ENCODE measurements at regions not wholly inside any gene's neighbourhood (a gene's known extent, or its start where the extent isn't known, plus 50 kb on each side); places are given as distances from the start of the nearest gene placed in this dataset.
A peak's percentile ranks its signal among the peaks of the same experiment; 100 is the strongest.

DNA sequence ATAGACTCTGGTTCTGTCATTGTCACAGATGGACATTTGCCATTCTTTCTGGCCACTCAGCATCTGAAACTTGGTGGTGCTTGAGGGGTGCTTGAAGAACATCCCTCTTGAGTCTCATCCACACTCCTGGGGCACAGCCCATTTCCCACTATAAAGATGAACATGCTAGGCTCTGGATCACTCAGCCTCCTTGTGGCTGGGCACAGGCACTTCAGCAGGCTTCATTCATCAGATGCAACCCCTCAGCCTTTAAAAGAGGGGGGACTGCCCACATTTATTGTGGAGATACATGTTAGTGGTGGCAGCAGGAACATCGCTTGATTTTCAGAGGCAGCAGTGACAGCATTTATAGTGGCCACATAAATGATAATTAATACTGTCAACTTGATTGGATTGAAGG, 124.7 kb upstream of the NIPBL start:
- 0 out of 2 replicates have a peak, but pooled peaks have one; percentile 42 for TF ChIP-seq CTCF (conservative IDR thresholded peaks at IDR 0.05)
- TF ChIP-seq EZH2 (IDR thresholded peaks at IDR 0.05; ENCODE audit: low read depth), result no peak
